K562 (cell line): ENCODE measurements at regions not wholly inside any gene's neighbourhood (a gene's known extent, or its start where the extent isn't known, plus 50 kb on each side); places are given as distances from the start of the nearest gene placed in this dataset.

Experiments
- ATAC-seq: fragments of 200-7000 bp; cut with Tn5 transposase; 3 replicates; pipeline ENCODE4 v1.9.1; 2020; ENCODE audit warnings: moderate library complexity
- BruUV-seq: library from RNA; stranded (reverse); fragments of 400-500 nt; replicated peaks from 2 replicates; lab custom pipeline; 2021; lab: Mats Ljungman, UMichigan
- CTCF ChIA-PET: fragments of 300-600 bp; formaldehyde crosslinking; extraction: SDS; loops from one replicate; lab custom pipeline; 2021; ENCODE audit warnings: low intra/inter-chr PET ratio; lab: Yijun Ruan, JAX
- POLR2A ChIA-PET: fragments of 300-600, 350-650 bp; sonication (Branson Sonifier 250); formaldehyde crosslinking; extraction: SDS; loops from one replicate; lab custom pipeline; 2021; ENCODE audit warnings: antibody characterized with exemption, inconsistent platforms; lab: Yijun Ruan, JAX
- DNase-seq, 4 experiments: peaks; one replicate each; pipeline versions ENCODE4 v3.0.0 to v3.0.0-alpha.2; 2011 to 2018; ENCODE audit warnings: low spot score in 3 of 4, mixed read lengths in 3 of 4; ENCODE audit errors: extremely low read depth in 1 of 4
- FAIRE-seq: peaks from 2 replicates; lab custom pipeline; 2011; peaks lifted over from hg19 to GRCh38; lab: Jason Lieb, UNC
- H2AFZ ChIP-seq: 2 replicates; pipeline ENCODE4 v1.6.0; 2011; ENCODE audit warnings: low read depth, low read length, control low read depth, inconsistent platforms
- H3K27ac ChIP-seq: fragments of 200-600 bp; 3 replicates; pipeline ENCODE4 v1.8.0; 2011; ENCODE audit warnings: low read depth, mild to moderate bottlenecking, control low read depth, inconsistent platforms, low read length, moderate library complexity, mixed read lengths; ENCODE audit errors: extremely low read depth
- H3K27me3 ChIP-seq, 2 experiments: fragments of 300-600 bp in 1 of 2; 2 replicates in 1 of 2; 3 replicates in 1 of 2; pipeline versions ENCODE4 v1.6.0 to v1.8.0; 2011; ENCODE audit warnings: inconsistent platforms in 2 of 2, low read length in 2 of 2, mild to moderate bottlenecking in 1 of 2, mixed read lengths in 1 of 2, moderate library complexity in 1 of 2; ENCODE audit not compliant: control insufficient read depth in 2 of 2, insufficient read depth in 2 of 2
- H3K36me3 ChIP-seq: fragments of 300-600 bp; 3 replicates; pipeline ENCODE4 v1.8.0; 2011; ENCODE audit warnings: mild to moderate bottlenecking, low read length, inconsistent platforms; ENCODE audit not compliant: control insufficient read depth, insufficient read depth
- H3K4me1 ChIP-seq, 2 experiments: fragments of 200-600 bp in 1 of 2; replicated peaks in 1 of 2; 2 replicates in 1 of 2; 3 replicates in 1 of 2; pipeline versions ENCODE4 v1.5.1 to v1.8.0; 2011; ENCODE audit warnings: inconsistent platforms in 2 of 2, low read length in 2 of 2, mild to moderate bottlenecking in 1 of 2, mixed read lengths in 1 of 2, moderate library complexity in 1 of 2; ENCODE audit not compliant: control insufficient read depth in 2 of 2, insufficient read depth in 2 of 2
- H3K4me2 ChIP-seq: 2 replicates; pipeline ENCODE4 v1.6.1; 2011; ENCODE audit warnings: low read length, control low read depth, inconsistent platforms, mixed read lengths; ENCODE audit not compliant: insufficient read depth
- H3K4me3 ChIP-seq: fragments of 200-600 bp; sonication (generic), shearing (Covaris generic); 2 replicates; pipeline ENCODE4 v1.5.1; 2016; ENCODE audit warnings: control low read depth, inconsistent platforms
- H3K79me2 ChIP-seq: fragments of 200-600 bp; 3 replicates; pipeline ENCODE4 v1.8.0; 2011; ENCODE audit warnings: low read length, inconsistent platforms; ENCODE audit not compliant: control insufficient read depth, insufficient read depth
- H3K9ac ChIP-seq, 2 experiments: 2 replicates each; pipeline versions ENCODE4 v1.6.0 to v1.6.1; 2011; ENCODE audit warnings: low read depth in 2 of 2, low read length in 2 of 2, control low read depth in 1 of 2, inconsistent platforms in 1 of 2, mild to moderate bottlenecking in 1 of 2, mixed read lengths in 1 of 2; ENCODE audit not compliant: insufficient read depth in 1 of 2
- H3K9me1 ChIP-seq: one replicate; pipeline ENCODE4 v1.6.0; 2011; ENCODE audit warnings: inconsistent platforms, mild to moderate bottlenecking, low read length, moderate library complexity; ENCODE audit not compliant: control insufficient read depth, insufficient read depth
- H3K9me3 ChIP-seq: replicated peaks from 2 replicates; pipeline ENCODE4 v1.5.1; 2011; ENCODE audit warnings: low read depth, low read length, inconsistent platforms; ENCODE audit not compliant: control insufficient read depth, insufficient read depth
- H4K20me1 ChIP-seq: replicated peaks from 2 replicates; pipeline ENCODE4 v1.6.1; 2011; ENCODE audit warnings: low read length, inconsistent platforms, mixed read lengths; ENCODE audit not compliant: control insufficient read depth, insufficient read depth
- ARID1B ChIP-seq: fragments of 450-650 bp; IDR thresholded peaks from 2 replicates; pipeline ENCODE4 v1.6.1; 2016; ENCODE audit warnings: antibody characterized with exemption, mild to moderate bottlenecking, inconsistent platforms
- DNMT1 ChIP-seq: fragments of 450-650 bp; IDR thresholded peaks from 2 replicates; pipeline ENCODE4 v1.6.1; 2016; ENCODE audit warnings: antibody characterized with exemption, mild to moderate bottlenecking
- GABPB1 ChIP-seq: sonication (generic); formaldehyde crosslinking; IDR thresholded peaks from 2 replicates; pipeline ENCODE4 v1.8.0; 2022; ENCODE audit warnings: mild to moderate bottlenecking, missing genetic modification reagents
- HNRNPL ChIP-seq: fragments of 200-400 bp; formaldehyde crosslinking; IDR thresholded peaks from 2 replicates; pipeline ENCODE4 v1.6.1; 2017; ENCODE audit warnings: low read depth, mild to moderate bottlenecking, low read length
- NFYB ChIP-seq: IDR thresholded peaks from 2 replicates; pipeline ENCODE4 v1.6.1; 2011; ENCODE audit warnings: mild to moderate bottlenecking, moderate library complexity; ENCODE audit not compliant: insufficient read length; ENCODE audit errors: extremely low read depth
- POLR3G ChIP-seq: IDR thresholded peaks from 2 replicates; pipeline ENCODE4 v1.6.1; 2011; ENCODE audit not compliant: insufficient read length, insufficient replicate concordance; ENCODE audit errors: extremely low read depth
- WHSC1 ChIP-seq: IDR thresholded peaks from one replicate; pipeline ENCODE4 v1.6.1; 2012; ENCODE audit warnings: low read length, control low read depth, inconsistent platforms
- ZC3H4 ChIP-seq: sonication (generic); formaldehyde crosslinking; IDR thresholded peaks from 2 replicates; pipeline ENCODE4 v1.9.0; 2021; ENCODE audit warnings: missing genetic modification reagents, borderline replicate concordance
- ZFP30 ChIP-seq: fragments of 250-450 bp; sonication (Bioruptor Pico); IDR thresholded peaks from 2 replicates; pipeline ENCODE4 v1.8.0; 2022; ENCODE audit warnings: moderate library complexity, mild to moderate bottlenecking, inconsistent platforms, borderline replicate concordance
- ZNF778 ChIP-seq: fragments of 450-650 bp; formaldehyde crosslinking; IDR thresholded peaks from 2 replicates; pipeline ENCODE4 v1.4.0; 2020; ENCODE audit warnings: mild to moderate bottlenecking, moderate library complexity
- WGBS: fragments of 100-300 bp; shearing (Covaris generic); methylation state at CpG from one replicate; pipeline ENCODE4 v1.1.6; 2016; ENCODE audit warnings: low coverage, mixed read lengths; ENCODE audit not compliant: insufficient coverage; ENCODE audit errors: missing lambda C conversion rate; 5-methylcytosine and 5-hydroxymethylcytosine counted together
- in situ Hi-C: fragments of 300-500 bp; cut with MboI; formaldehyde crosslinking; loops from 4 replicates; pipeline ENCODE4 v1.15.0; 2018; ENCODE audit warnings: inconsistent platforms, mixed read lengths
- intact Hi-C: fragments of 100-400 bp; cut with micrococcal nuclease; formaldehyde crosslinking; loops from 2 replicates; pipeline ENCODE4 v1.14.2; 2022

- Histone ChIP-seq H3K4me2 (no peak overlapping the region), H4K20me1 (no peaks in the 10 kb centered on the region), H3K9me3 (no peaks in the 10 kb centered on the region; the same call in 1 of the 2 replicates), H3K79me2 (no peaks in the 10 kb centered on the region), H3K36me3 (no peaks in the 10 kb centered on the region), H3K4me1 (no peaks in the 10 kb centered on the region), H3K27ac (no peak overlapping the region), H3K4me3 (no peak overlapping the region), H2AFZ (no peak overlapping the region), H3K9ac (no peak overlapping the region), H3K9me1 (no peaks in the 10 kb centered on the region), H3K27me3 (no peaks in the 10 kb centered on the region)
- DNase-seq: no peak
- no peak for ATAC-seq
- TF ChIP-seq POLR3G (no peak), GABPB1 (no peak), ZC3H4 (no peak), DNMT1 (no peak), HNRNPL (no peak), ARID1B (no peak), ZFP30 (CRISPR knock-in tag) (no peak), WHSC1 (no peak), ZNF778 (CRISPR knock-in tag) (no peak), NFYB (no peak)
- WGBS: 0% methylated on average over 2 of the region's 2 CpGs
- ChIA-PET CTCF (no interaction called here), POLR2A (no interaction called here)
- in situ Hi-C loops: no loop called here
- FAIRE-seq: no peak
- intact Hi-C loops: no loop called here
- BruUV-seq: no TSS peak
These were observed 353.7 kb downstream of the METTL15 start for GRCh38 chr11:28461846-28462245.
